Pancreas (tissue), 10 donors: ENCODE measurements at regions not wholly inside any gene's neighbourhood (a gene's known extent, or its start where the extent isn't known, plus 50 kb on each side); places are given as distances from the start of the nearest gene placed in this dataset.
A peak's percentile ranks its signal among the peaks of the same experiment; 100 is the strongest.

Experiments
- ATAC-seq, 4 donors: fragments of 200-7000 bp; cut with Tn5 transposase; one replicate each; pipeline versions ENCODE4 v1.8.0 to v1.9.1; 2020; ENCODE audit warnings: mild to moderate bottlenecking in 4 of 4, moderate library complexity in 4 of 4
- DNase-seq, 6 donors: peaks; one replicate each; pipeline ENCODE4 v3.0.0-alpha.2; 2020
- FAIRE-seq: peaks from 2 replicates; lab custom pipeline; 2012; peaks lifted over from hg19 to GRCh38; lab: Jason Lieb, UNC
- H3K27ac ChIP-seq, 4 donors: fragments of 200-600 bp; sonication (generic); 1 replicate in 3 of 4; 2 replicates in 1 of 4; pipeline versions ENCODE4 v1.5.0 to v1.8.0; 2020
- H3K27me3 ChIP-seq, 4 donors: fragments of 200-600 bp; one replicate each; pipeline ENCODE4 v1.8.0; 2021
- H3K36me3 ChIP-seq, 3 donors: fragments of 200-600 bp; sonication (generic) in 1 of 3; one replicate each; pipeline versions ENCODE4 v1.5.0 to v1.8.0; 2020 to 2021
- H3K4me1 ChIP-seq, 3 donors: fragments of 200-600 bp; one replicate each; pipeline ENCODE4 v1.8.0; 2021
- H3K4me3 ChIP-seq, 4 donors: fragments of 200-600 bp; sonication (generic) in 2 of 4; one replicate each; pipeline versions ENCODE4 v1.5.0 to v1.8.0; 2020 to 2021
- H3K9me3 ChIP-seq, 4 donors: fragments of 200-600 bp; one replicate each; pipeline ENCODE4 v1.8.0; 2021
- CTCF ChIP-seq, 4 donors: fragments of 200-600 bp; sonication (generic) in 3 of 4; IDR thresholded peaks; one replicate each; pipeline versions ENCODE4 v1.5.0 to v1.8.0; 2021; ENCODE audit warnings: antibody characterized with exemption in 4 of 4
- WGBS, 2 donors: extraction: QIAGEN DNeasy Blood & Tissue Kit; methylation state at CpG; one replicate each; pipeline ENCODE4 v1.1.7; 2013; 5-methylcytosine and 5-hydroxymethylcytosine counted together
- intact Hi-C, 3 donors: fragments of 100-400 bp; cut with DNase I; formaldehyde crosslinking; loops; one replicate each; pipeline versions ENCODE4 v1.11.1 to v1.14.2; 2022
- donor health status: healthy with polysubstance abuse.
- donor health status: DM: no; HTN: no; CAD: no; lungs with moderate emphysema.
- donor health status: DM: no; HTN: no; CAD: no.
- donor health status: control.
- donor health status: control.
- donor health status: Bipolar disorder and iron deficiency.
- donor health status: DM: yes; HTN: yes; CAD: no.
- donor health status: DM: no; HTN: no; CAD: no.
- donor health status: DM: no; HTN: no; CAD: no.
- donor health status: DM: yes; HTN: yes; CAD: no.

- peak in 3 of 4 donors; percentile 36 to 62 (median 37) for ATAC-seq
- FAIRE-seq: no peak
- no peaks in the 10 kb centered on the region for H3K36me3 ChIP-seq
- H3K4me1 ChIP-seq: peaks cover 0 to 4% (median 0%) of the 10 kb centered on the region in 3 donors
- H3K27ac ChIP-seq: no peak overlapping the region
- DNase-seq: no peak
- H3K4me3 ChIP-seq: no peak overlapping the region
- no peak for TF ChIP-seq CTCF (IDR thresholded peaks at IDR 0.05)
- 85 to 91% methylated on average over 1 of the region's 1 CpG for WGBS, 2 donors
- no peaks in the 10 kb centered on the region for H3K27me3 ChIP-seq
- intact Hi-C loops: no loop called here
- no peaks in the 10 kb centered on the region for H3K9me3 ChIP-seq
Observed at GRCh38 chr17:13420418-13420826, 181.3 kb downstream of the HS3ST3A1 start.

GRCh38 chr17:13419676-13420075, 182.1 kb downstream of the HS3ST3A1 start:
- Histone ChIP-seq H3K4me3 (no peak overlapping the region), H3K36me3 (no peaks in the 10 kb centered on the region), H3K4me1 (peaks cover 0 to 4% (median 0%) of the 10 kb centered on the region in 3 donors), H3K27me3 (no peaks in the 10 kb centered on the region), H3K27ac (no peak overlapping the region), H3K9me3 (no peaks in the 10 kb centered on the region)
- intact Hi-C loops: no loop called here
- TF ChIP-seq CTCF (IDR thresholded peaks at IDR 0.05): no peak
- no peak for DNase-seq
- FAIRE-seq: no peak
- WGBS, 2 donors: 84 to 86% methylated on average over 6 of the region's 6 CpGs
- no peak for ATAC-seq

GRCh38 chr17:13418891-13419290, 182.8 kb downstream of the HS3ST3A1 start:
- Histone ChIP-seq H3K36me3 (no peaks in the 10 kb centered on the region), H3K9me3 (no peaks in the 10 kb centered on the region), H3K27me3 (no peaks in the 10 kb centered on the region), H3K4me1 (peaks cover 0 to 4% (median 0%) of the 10 kb centered on the region in 3 donors), H3K27ac (no peak overlapping the region), H3K4me3 (no peak overlapping the region)
- intact Hi-C loops: no loop called here
- no peak for FAIRE-seq
- no peak for DNase-seq
- 71 to 87% methylated on average over 2 of the region's 2 CpGs for WGBS, 2 donors
- no peak for ATAC-seq
- no peak for TF ChIP-seq CTCF (IDR thresholded peaks at IDR 0.05)

- whole genome bisulfite sequencing, 2 donors: 44 to 55% methylated on average over 2 of the region's 2 CpGs
- Histone ChIP-seq H3K9me3 (no peaks in the 10 kb centered on the region), H3K4me1 (peaks cover 0 to 4% (median 0%) of the 10 kb centered on the region in 3 donors), H3K27ac (no peak overlapping the region), H3K4me3 (no peak overlapping the region), H3K36me3 (no peaks in the 10 kb centered on the region), H3K27me3 (no peaks in the 10 kb centered on the region)
- DNase-seq (no peak), ATAC-seq (no peak), FAIRE-seq (no peak)
- intact Hi-C loops: no loop called here
- TF ChIP-seq CTCF (IDR thresholded peaks at IDR 0.05): no peak
Observed at GRCh38 chr17:13417381-13417950, 184.3 kb downstream of the HS3ST3A1 start.

- DNase-seq (no peak), FAIRE-seq (no peak), ATAC-seq (no peak)
- no peaks in the 10 kb centered on the region for H3K36me3 ChIP-seq
- intact Hi-C loops: no loop called here
- H3K27ac ChIP-seq: no peak overlapping the region
- no peaks in the 10 kb centered on the region for H3K27me3 ChIP-seq
- H3K4me1 ChIP-seq: peaks cover 0 to 4% (median 0%) of the 10 kb centered on the region in 3 donors
- WGBS, 2 donors: 49 to 79% methylated on average over 3 of the region's 3 CpGs
- no peak for TF ChIP-seq CTCF (IDR thresholded peaks at IDR 0.05)
- no peak overlapping the region for H3K4me3 ChIP-seq
- H3K9me3 ChIP-seq: no peaks in the 10 kb centered on the region
Observed at GRCh38 chr17:13416748-13417363, 184.9 kb downstream of the HS3ST3A1 start.
